GM21786 (cell line): ENCODE measurements at regions not wholly inside any gene's neighbourhood (a gene's known extent, or its start where the extent isn't known, plus 50 kb on each side); places are given as distances from the start of the nearest gene placed in this dataset.
A peak's percentile ranks its signal among the peaks of the same experiment; 100 is the strongest.

Source experiments
- ATAC-seq: cut with Tn5 transposase; IDR thresholded peaks from one replicate; pipeline ENCODE4 v1.9.1; 2021; ENCODE audit not compliant: unreplicated experiment

DNA sequence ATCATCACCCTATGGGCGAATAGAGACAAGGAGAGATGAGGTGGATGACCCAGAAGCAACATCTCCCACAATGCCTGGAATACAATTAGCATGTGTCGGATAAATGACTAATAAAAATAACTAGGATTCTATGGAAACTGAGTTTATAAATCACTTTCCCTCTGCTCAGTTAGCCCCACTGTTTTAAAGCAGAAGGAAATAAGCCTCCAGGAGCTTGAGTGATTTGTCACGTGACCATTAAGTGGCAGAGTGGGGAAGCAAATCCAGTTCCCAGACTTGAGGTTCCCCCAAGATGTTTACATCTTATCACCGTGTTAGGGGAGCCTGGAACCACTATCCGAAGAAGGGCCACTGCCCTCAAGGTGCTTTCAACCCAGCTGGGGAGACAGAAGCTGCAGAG is 136.5 kb upstream of the CCND2 start:
- ATAC-seq = no peak

DNA sequence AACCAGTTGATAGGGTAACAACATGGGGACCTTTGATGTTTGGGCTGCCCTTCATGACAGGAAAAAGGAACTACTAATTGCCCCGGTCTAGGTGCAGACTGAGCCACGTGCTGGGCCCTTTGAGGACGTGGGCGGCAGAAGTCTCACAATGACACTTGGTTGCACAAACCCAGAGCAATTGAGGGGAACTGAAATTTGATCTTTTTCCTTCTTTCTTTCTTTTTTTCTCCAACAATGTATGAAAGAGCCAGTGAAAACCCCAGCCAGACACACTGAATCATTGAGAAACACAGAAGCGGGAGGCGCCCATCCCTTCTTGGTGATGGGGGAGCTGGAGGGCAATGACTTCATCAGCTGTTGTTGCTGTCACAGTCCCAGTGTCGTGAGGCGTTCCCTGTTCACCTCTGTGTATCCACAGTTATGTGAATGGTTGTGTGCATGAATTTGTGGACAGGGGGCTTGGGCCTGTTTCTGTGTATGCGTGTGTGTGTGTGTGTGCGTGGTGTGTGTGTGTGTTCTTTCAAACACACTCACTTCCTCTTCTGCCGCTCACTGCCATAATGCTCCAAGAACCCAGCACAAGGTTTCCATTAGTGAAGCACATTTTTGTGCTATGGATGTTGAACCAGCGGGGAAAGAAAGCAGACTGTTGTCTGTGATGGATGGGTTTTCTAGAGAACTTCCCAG is 137.5 kb upstream of the CCND2 start:
- peak; percentile 82 for ATAC-seq

DNA sequence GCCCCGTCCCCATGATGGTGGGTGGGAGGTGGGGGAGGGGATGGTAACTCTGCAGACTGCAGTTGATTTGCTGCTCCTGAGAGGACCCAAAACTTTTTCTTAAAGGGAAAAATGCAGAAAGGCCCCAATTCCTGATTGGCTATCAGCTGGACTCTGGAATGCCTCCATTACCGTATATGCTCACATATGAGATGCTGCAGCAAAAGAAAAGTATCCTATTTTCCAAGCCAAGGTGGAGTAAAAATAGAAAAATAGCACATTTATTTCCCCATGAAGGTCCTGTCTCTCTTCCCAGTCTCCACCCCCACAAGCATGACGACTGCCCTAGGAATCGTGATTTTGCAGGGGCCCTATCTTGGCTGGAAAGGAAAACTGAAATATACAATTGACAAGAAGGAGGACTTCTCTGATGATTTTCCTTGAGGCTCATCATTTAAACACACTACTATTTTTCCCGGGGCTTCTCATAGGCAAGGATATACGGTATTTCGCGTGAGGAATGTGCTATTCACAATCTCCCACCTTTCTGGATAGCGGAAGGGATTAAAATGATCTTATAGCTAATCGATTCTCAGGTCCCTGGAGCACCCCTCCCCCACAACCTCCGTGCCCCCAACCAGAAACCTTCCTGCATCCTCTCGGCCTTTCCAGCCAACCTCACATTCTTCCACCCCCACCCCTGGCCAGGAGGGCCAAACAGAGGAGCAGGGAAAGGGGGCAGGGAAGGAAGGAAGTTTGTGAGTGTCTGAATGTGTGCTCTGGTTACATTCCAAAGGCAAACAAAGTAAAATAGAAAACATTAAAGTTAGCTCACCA is 138.9 kb upstream of the CCND2 start:
- no peak for ATAC-seq

DNA sequence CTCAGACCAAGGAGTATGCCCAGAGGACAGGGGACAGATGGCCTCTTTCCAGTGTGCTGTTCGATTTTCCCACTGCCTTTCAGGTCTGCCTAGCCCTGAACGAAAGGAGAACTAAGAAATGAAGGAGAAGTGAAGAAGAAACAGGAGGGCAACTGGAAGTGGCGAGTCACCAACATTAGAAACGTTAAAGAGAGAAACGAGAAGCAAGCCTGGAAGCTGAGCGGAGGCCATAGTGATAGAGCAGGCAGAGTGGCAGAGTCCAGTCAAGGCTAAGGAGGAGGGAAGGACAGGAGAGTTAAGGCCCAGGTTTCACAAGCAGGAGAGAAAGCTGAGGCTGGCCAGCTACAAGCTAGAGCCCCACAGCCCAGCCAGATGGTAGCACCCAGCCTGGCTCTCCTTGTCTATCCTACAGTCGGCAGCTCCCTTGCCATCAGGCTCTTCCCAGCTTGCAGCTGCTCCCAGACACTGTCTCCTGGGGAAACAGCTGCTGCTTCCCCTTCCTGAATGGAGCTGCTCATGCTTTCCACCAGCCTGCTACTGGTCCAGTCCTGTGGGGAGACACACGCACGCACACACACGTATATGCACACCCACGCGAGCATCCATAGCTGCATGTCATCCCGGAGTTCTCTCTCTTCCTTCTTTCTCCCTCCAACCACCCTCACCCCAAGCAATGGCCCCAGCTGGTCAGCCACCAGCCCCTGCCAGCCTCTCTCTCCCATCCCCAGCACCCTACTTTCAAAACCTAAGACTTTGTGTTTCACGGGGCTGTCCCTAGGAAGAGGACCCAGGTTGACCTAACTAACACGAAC is 139.7 kb upstream of the CCND2 start:
- no peak for ATAC-seq

DNA sequence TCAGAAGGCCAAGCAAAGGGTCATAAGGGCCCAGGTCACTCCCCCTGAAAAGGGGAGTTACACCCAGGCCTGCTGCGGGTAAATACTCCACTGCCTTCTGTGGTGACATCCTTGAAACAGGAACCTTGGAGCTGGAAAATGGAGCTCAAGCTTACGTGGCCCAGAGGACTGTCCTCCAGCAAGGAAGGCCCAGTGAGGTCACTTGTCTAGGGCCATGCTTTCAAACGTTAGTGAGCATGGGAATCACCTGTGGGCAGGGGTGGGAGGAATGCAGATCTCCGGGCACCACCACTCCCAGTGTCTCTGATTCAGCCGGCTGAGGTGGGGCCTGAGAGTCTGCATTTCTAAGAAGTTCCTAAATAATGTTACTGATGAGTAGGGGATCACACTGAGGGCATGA is 140.5 kb upstream of the CCND2 start:
- ATAC-seq = no peak

DNA sequence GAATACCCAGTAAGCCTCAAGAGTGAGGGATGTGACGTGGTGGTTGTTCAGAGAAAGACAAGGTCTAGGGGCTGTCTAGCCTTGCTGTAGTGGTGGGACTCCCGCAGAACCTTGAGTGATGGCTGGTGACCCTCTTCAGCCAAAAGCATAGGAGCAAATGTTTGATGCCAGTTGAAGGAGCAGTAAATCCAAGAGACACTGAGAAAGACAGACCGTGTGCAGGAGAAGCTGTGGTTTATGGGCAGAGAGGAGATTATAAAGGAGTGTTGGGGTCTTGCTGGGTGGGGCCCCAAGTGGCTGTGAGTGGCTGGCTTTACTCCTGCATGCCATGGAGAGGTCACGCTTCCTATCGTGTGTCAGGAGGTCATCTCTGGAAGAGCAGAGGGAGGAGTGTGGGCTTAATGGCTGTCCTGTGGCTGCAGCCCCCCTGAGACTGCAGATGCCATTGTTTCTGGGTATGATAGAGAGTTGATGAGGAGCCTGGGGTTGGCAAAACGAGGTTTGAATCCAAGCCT is 152.0 kb upstream of the CCND2 start:
- ATAC-seq = no peak

DNA sequence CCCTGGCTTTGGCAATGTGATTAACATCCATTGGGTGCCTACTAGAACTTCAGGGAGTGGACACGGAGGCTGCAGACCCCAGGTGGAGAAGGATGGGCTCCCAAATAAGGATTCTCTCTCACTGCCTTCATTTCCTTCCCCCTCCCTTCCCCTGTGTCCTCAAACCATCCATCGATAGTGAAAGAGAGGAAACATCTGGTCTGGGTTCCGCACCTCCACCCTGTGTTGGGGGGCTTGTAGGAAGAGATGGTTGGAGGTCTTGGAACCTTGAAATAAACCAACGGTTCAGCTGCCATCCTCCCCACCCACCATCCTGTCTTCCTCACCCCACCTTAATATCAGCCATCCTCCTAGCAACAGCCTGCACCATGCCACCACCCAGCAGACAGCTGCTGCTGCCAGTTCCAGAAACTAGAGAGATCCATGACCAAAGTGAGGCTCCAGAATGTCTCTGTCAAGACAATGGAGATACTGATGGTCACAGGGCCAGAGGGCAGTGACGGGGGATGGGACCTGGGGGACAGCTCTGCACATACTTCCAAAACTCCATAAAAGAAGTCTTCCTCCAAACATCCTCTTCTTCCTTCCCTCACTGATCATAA is 153.1 kb upstream of the CCND2 start:
- ATAC-seq = no peak

DNA sequence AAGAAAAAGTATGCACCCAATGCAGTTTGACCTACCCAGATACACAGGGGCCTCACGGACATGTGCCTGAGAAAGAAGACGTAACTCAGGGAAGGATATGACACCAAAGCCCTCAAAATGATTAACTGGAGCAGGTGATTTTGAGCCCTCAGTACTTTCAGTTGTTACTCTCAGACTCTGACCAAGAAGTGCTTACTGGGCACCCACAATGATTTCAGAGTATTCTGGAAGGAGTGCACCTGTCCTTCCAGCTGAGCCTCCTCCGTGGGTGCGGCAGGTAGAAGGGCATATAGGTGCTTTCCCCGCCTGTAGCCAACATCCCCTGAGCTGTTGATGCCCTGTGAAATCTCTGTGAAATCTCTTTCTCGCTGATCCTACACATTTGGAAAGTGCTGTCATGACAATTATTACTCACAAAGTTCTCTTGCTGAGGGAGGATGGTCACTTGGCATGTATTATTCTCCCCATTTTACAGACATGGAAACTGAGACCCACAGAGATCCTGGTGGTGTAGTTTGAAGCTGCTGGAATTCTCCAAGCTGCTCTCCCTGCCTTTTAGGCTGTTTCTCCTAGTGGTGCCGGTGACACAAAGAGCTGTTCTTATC is 154.3 kb upstream of the CCND2 start:
- ATAC-seq = peak; percentile 82

DNA sequence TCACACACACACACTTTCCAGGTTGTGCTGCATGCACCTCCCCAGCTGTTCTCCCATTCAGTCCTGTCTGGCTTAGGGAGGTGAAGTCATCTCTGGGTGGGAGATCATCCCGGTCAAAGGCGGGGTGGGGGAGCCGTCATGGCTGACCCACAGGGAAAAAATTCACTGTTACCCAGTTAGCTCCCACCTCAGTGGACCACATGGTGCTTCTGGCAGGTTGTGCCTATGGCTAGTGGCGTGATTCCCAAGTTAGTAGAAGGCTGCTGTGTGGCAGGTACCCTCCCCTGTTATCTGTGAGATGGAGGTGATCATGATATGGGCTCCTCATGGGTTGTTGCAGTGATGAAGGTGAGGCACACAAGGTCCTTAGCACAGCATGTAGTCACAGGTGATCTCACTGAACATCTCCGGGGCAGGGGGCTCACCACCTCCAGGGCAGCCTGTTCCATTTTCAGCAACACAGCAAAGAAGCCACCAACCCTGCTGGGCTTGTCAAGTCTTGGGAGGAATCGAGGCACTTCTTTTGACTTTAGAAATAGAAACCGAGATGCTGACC is 154.9 kb upstream of the CCND2 start:
- no peak for ATAC-seq

DNA sequence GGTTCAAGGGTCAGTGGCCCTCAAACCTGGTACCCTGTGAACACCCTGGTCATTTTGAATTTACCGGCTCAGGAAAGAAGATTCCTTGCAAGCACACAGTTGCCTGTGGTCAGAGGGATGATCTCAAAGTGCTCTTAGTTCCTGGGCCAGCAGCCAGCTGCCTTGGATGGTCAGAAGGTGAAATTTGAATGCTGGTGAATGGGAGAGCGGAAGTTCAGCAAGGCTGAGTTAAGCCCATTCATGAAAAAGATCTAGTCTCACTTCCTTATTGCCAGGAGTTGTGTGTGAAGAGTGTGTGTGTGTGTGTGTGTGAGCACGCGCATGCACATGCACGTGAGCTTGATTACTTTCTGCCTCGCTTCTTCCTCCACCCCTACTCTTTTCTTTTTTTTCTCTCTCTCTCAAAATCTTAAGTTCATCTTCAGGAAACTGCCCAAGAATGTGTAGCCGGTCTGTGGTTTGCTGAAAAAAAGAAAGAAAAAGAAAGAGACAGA is 155.5 kb upstream of the CCND2 start:
- peak; percentile 32 for ATAC-seq

DNA sequence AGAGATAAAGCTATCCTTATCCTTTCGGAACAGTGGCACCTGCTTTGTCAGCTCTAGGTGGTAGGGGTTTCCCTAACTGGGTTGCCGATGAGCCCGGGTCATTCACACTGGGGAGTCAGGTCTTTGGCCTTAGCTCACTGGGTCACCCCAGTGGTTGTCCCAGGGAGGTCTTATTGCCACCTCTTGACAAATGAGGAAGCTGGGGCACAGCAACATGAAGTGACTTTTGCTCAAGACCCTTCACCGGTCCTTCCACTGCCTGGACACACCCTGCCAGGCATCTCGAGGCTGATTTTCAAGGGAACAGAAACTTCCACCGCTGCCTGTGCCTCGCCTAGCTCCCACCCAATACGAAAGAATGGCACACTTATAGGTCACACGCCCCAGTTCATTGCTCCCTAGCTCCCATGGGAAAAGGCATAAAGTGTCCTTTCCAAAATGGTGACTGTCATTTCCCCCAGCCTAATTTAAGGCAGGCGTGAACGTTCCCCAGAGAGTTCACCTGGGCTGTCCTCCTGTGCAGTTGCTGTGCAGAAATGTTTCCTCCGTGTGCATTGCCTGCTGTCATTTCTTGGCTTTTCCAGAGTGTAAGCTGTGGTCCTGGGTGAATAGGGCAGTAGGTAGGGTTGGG is 156.1 kb upstream of the CCND2 start:
- no peak for ATAC-seq

DNA sequence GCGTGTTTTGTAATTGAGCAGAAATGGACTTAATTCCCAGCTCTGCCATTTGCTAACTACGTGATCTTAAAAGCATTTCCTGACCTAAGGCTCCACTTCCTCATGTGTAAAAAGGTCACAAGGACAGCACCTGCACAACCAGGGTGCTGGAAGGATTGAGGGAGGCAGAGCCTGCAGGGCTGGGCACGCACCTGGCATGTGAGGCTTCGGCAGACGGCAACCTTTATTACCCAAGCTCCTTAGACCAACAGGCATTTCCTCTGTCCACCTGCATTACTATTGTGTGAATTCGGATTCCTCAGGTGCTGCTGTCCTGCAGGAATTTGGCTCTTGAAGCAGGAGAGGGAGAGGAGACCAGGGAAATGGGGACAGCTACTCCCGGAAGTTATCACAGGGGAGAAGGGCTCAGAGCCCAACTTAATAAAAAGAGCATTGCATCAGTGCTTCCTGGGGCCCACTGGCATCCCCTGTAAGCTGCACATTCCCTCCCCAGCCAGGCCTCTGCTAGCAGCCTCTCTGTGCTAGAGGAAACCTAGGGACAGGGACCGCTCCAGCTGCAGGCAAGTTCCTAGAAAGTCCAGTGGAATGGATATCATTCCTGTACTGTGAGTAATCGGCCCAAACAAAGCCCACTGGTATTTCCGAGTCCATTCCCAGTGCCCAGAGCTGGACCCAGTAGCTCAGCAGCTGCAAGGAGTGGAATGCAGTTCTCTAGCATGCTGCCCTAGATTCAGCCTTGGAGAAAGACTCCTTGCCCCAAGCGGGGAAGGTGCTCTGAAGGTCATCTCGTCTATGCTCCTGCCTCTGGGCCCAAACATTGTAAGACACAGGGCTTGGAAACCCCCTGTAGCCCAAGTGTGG is 157.1 kb upstream of the CCND2 start:
- no peak for ATAC-seq

DNA sequence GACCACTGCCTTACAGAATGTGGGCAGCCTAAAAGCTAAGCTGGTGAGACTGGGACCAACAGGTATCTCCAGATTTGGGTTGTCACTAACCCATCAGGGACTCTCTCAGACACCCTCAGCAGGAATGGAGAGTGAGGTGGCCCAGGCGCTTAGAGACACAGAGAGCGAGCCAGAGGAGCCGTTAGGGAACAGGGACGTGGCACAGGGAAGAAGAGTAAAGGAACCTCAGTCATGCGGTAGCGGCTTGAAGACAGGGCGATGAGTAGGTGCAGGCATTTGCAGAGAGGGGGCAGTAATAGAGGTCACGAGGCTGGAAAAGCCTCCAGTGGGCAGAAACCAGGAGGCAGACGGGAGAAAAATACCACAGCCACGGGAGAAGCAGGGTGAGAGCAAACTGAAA is 158.0 kb upstream of the CCND2 start:
- ATAC-seq = no peak

DNA sequence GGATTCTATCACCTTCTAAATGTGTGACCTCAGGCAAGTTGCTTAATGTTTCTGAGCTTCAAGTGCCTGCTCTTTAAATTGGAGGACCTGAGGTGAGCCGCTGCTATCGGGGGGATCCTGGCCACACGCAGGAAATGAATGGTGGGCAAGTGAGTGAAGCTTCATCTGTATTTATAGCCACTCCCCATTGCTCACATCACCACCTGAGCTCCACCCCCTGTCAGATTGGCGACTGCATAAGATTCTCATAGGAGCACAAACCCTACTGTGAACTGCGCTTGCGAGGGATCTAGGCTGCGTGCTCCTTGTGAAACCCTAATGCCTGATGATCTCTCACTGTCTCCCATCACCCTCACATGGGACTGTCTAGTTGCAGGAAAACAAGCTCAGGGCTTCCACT is 158.6 kb upstream of the CCND2 start:
- ATAC-seq = no peak

DNA sequence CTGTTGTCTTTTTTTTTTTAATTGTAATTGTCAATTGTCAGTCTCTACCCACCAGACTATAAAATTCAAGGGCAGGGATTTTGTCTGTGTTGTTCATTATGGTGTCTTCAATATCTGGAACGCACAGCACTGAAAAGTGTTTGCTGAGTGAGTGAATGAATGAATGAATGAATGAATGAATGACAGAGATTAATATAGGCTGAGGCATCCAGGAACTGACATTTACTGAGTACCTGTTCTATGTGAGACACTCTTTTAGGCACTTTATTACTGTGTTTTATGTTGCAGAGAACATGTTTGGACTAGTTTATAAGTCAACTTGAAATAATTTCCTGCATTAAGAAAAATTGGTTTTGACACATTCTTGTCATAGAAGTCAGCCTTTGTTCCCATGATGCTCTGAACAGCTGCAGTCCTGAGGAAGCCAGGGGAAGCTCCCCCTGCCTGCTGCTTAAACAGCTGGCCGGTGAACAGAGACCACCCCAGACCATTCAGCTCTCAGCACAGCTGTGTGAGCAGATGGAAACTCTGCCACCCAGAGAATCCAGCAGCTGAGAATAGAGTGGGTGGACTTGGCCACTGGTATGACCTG is 160.7 kb upstream of the CCND2 start:
- no peak for ATAC-seq

DNA sequence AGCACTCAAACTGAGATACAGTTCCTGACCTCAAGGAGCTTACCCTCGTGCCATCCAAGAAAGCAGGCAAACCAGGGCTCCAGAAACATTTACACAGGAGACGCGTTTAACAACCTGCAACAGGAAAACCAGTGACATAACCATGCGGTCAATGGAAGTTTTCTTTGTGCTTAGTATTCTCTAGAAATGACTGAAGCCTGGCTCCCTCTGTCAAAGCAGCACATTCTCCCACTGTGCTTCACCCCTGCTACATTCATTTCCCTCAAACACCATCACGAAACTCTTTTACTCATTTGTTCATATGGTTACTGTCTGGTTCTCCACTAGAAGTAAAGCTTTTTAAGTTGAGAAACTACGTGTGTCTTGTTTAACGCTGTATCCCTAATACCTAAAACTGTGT is 161.3 kb upstream of the CCND2 start:
- ATAC-seq = no peak

DNA sequence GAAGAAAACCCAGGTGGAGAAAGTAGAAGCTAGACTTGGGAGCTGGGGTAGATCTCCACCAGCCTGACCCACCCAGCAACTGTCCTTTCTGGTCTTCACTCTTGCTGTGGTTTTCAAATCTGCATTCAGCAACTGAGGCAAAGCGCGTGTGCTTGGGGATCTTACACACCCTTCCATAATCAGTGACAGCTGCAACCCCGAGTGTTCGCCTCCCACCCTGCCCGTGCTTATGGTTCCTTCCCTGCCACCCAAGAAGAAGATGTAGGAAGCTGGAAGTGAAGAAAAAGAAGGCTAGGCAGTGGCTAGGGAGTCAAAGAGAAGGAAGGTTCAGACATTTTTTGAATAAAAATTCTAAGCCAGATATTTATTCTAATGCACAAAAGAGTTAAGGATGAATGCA is 162.6 kb upstream of the CCND2 start:
- ATAC-seq = no peak

DNA sequence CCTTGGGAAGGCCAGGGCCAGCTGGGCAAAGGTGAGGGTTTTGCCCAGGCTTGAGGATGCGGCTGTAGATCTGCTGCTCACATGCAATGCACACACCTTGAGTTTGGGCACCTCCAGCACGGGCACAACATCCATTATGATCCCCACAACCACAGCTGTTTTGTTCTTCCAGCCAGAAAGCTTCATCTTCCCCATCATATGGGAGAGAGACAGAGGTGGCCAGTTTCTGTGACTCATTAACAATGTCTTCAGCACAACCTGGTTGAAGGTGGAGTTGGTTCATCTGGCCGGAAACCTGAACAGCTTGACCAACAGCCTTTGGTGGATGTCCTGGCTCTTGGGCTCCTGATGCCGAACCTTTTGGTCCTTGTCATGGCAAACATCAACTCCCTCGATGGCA is 163.7 kb upstream of the CCND2 start:
- no peak for ATAC-seq
